CD14-positive monocyte (primary cell): ENCODE measurements at regions not wholly inside any gene's neighbourhood (a gene's known extent, or its start where the extent isn't known, plus 50 kb on each side); places are given as distances from the start of the nearest gene placed in this dataset.

ENCODE experiments used
- DNase-seq, 3 donors: peaks; one replicate each; pipeline ENCODE4 v3.0.0-alpha.2; 2011 to 2022
- H2AFZ ChIP-seq: 2 replicates; pipeline ENCODE4 v1.6.0; 2012; ENCODE audit warnings: mild to moderate bottlenecking, low read depth, low read length, inconsistent platforms; ENCODE audit not compliant: insufficient read depth, poor library complexity, severe bottlenecking
- H3K27ac ChIP-seq, 2 donors: 1 replicate in 1 of 2; 2 replicates in 1 of 2; pipeline ENCODE4 v1.5.1; 2012 to 2013; ENCODE audit warnings: low read length in 2 of 2, control low read depth in 1 of 2, inconsistent platforms in 1 of 2, low read depth in 1 of 2, mild to moderate bottlenecking in 1 of 2
- H3K27me3 ChIP-seq, 2 donors: one replicate each; pipeline versions ENCODE4 v1.6.0 to v1.6.1; 2011 to 2013; ENCODE audit warnings: low read length in 2 of 2; ENCODE audit not compliant: control insufficient read depth in 2 of 2, insufficient read depth in 2 of 2
- H3K36me3 ChIP-seq, 2 donors: replicated peaks in 1 of 2; 1 replicate in 1 of 2; 2 replicates in 1 of 2; pipeline versions ENCODE4 v1.5.1 to v1.6.1; 2012 to 2013; ENCODE audit warnings: low read length in 2 of 2, control low read depth in 1 of 2, inconsistent platforms in 1 of 2, mild to moderate bottlenecking in 1 of 2; ENCODE audit not compliant: insufficient read depth in 2 of 2, control insufficient read depth in 1 of 2
- H3K4me1 ChIP-seq, 2 donors: 1 replicate in 1 of 2; 2 replicates in 1 of 2; pipeline versions ENCODE4 v1.5.1 to v1.6.1; 2012 to 2013; ENCODE audit warnings: low read length in 2 of 2, control low read depth in 1 of 2, inconsistent platforms in 1 of 2, mild to moderate bottlenecking in 1 of 2, moderate library complexity in 1 of 2; ENCODE audit not compliant: insufficient read depth in 2 of 2, control insufficient read depth in 1 of 2
- H3K4me2 ChIP-seq: replicated peaks from 2 replicates; pipeline ENCODE3; 2012; ENCODE audit warnings: low read length, moderate library complexity, mild to moderate bottlenecking; ENCODE audit not compliant: poor library complexity, severe bottlenecking; ENCODE audit errors: extremely low read depth
- H3K4me3 ChIP-seq, 3 experiments: fragments of 200-600 bp in 1 of 3; sonication (generic) in 1 of 3; replicated peaks in 1 of 3; 1 replicate in 2 of 3; 2 replicates in 1 of 3; pipeline ENCODE4 v1.5.1; 2011 to 2013; ENCODE audit warnings: low read length in 3 of 3, mild to moderate bottlenecking in 3 of 3, control low read depth in 2 of 3, low read depth in 2 of 3, inconsistent platforms in 1 of 3, moderate library complexity in 1 of 3
- H3K79me2 ChIP-seq: 2 replicates; pipeline ENCODE4 v1.6.0; 2012; ENCODE audit warnings: mild to moderate bottlenecking, control low read depth, inconsistent platforms, low read length, moderate library complexity; ENCODE audit not compliant: insufficient read depth
- H3K9ac ChIP-seq: 2 replicates; pipeline ENCODE4 v1.6.0; 2017; ENCODE audit warnings: low read length, mild to moderate bottlenecking; ENCODE audit not compliant: insufficient read depth, poor library complexity, severe bottlenecking
- H3K9me3 ChIP-seq, 2 donors: replicated peaks in 1 of 2; 1 replicate in 1 of 2; 2 replicates in 1 of 2; pipeline versions ENCODE4 v1.5.1 to v1.6.1; 2012 to 2013; ENCODE audit warnings: low read length in 2 of 2, control low read depth in 1 of 2; ENCODE audit not compliant: control insufficient read depth in 1 of 2, insufficient read depth in 1 of 2
- H4K20me1 ChIP-seq: 2 replicates; pipeline ENCODE4 v1.6.0; 2012; ENCODE audit warnings: mild to moderate bottlenecking, low read length, control low read depth, moderate library complexity; ENCODE audit not compliant: insufficient read depth
- H3K27ac Mint-ChIP-seq, 7 donors: one replicate each; pipeline ENCODE4 v1.8.0; 2020; ENCODE audit warnings: mild to moderate bottlenecking in 7 of 7, mixed read lengths in 7 of 7, moderate library complexity in 6 of 7, inconsistent platforms in 2 of 7
- H3K27me3 Mint-ChIP-seq, 3 donors: one replicate each; pipeline ENCODE4 v1.8.0; 2021 to 2022; ENCODE audit warnings: low read depth in 3 of 3, mild to moderate bottlenecking in 3 of 3, mixed read lengths in 3 of 3, moderate library complexity in 3 of 3, inconsistent platforms in 1 of 3
- H3K36me3 Mint-ChIP-seq, 2 donors: one replicate each; pipeline ENCODE4 v1.8.0; 2020; ENCODE audit warnings: mixed read lengths in 2 of 2, inconsistent platforms in 1 of 2, mild to moderate bottlenecking in 1 of 2
- H3K4me1 Mint-ChIP-seq: one replicate; pipeline ENCODE4 v1.8.0; 2020; ENCODE audit warnings: mild to moderate bottlenecking, mixed read lengths
- H3K4me3 Mint-ChIP-seq, 2 donors: one replicate each; pipeline ENCODE4 v1.8.0; 2020; ENCODE audit warnings: mild to moderate bottlenecking in 2 of 2, mixed read lengths in 2 of 2, moderate library complexity in 1 of 2
- H3K9me3 Mint-ChIP-seq, 7 donors: one replicate each; pipeline ENCODE4 v1.8.0; 2020 to 2022; ENCODE audit warnings: mixed read lengths in 7 of 7, mild to moderate bottlenecking in 6 of 7, moderate library complexity in 6 of 7, inconsistent platforms in 2 of 7
- CTCF ChIP-seq: fragments of 200-600 bp; IDR thresholded peaks from one replicate; pipeline ENCODE4 v1.8.0; 2022; ENCODE audit warnings: antibody characterized with exemption, mild to moderate bottlenecking
- WGBS: methylation state at CpG from one replicate; pipeline ENCODE4 v1.1.5; 2013; ENCODE audit warnings: missing lambda C conversion rate; ENCODE audit not compliant: insufficient coverage; 5-methylcytosine and 5-hydroxymethylcytosine counted together
- intact Hi-C, 2 donors: fragments of 100-400 bp; cut with micrococcal nuclease; formaldehyde crosslinking; loops; one replicate each; pipeline versions ENCODE4 v1.15.0 to v1.15.1; 2023

GRCh38 chr12:68425998-68426397 is 93.8 kb upstream of the MDM1 start:
- intact Hi-C loops = no loop called here
- H3K36me3 Mint-ChIP-seq = peaks cover 0 to 4% of the 10 kb centered on the region in 2 donors
- Histone ChIP-seq H3K4me3 (no peak overlapping the region), H3K9me3 (no peaks in the 10 kb centered on the region), H3K9ac (no peak overlapping the region), H3K27ac (no peak overlapping the region), H4K20me1 (no peaks in the 10 kb centered on the region), H3K4me1 (no peaks in the 10 kb centered on the region), H3K36me3 (no peaks in the 10 kb centered on the region), H3K4me2 (no peak overlapping the region), H3K79me2 (no peaks in the 10 kb centered on the region), H3K27me3 (no peaks in the 10 kb centered on the region), H2AFZ (no peak overlapping the region)
- TF ChIP-seq CTCF = no peak
- DNase-seq = no peak
- H3K4me1 Mint-ChIP-seq = no peaks in the 10 kb centered on the region
- peaks cover 0 to 3% (median 0%) of the 10 kb centered on the region in 7 donors for H3K9me3 Mint-ChIP-seq
- no peak overlapping the region for H3K4me3 Mint-ChIP-seq
- WGBS = no CpG with 5 or more reads among the region's 2 CpGs
- no peaks in the 10 kb centered on the region for H3K27me3 Mint-ChIP-seq
- no peak overlapping the region for H3K27ac Mint-ChIP-seq

GRCh38 chr12:68428211-68428610 is 96.0 kb upstream of the MDM1 start:
- Histone ChIP-seq H3K4me3 (no peak overlapping the region), H3K36me3 (no peaks in the 10 kb centered on the region), H3K9me3 (no peaks in the 10 kb centered on the region), H2AFZ (no peak overlapping the region), H4K20me1 (no peaks in the 10 kb centered on the region), H3K4me1 (no peaks in the 10 kb centered on the region), H3K4me2 (no peak overlapping the region), H3K9ac (no peak overlapping the region), H3K27me3 (no peaks in the 10 kb centered on the region), H3K27ac (no peak overlapping the region), H3K79me2 (no peaks in the 10 kb centered on the region)
- H3K36me3 Mint-ChIP-seq = peaks cover under 1 to 2% of the 10 kb centered on the region in 2 donors
- no peak for DNase-seq
- H3K27me3 Mint-ChIP-seq = no peaks in the 10 kb centered on the region
- H3K27ac Mint-ChIP-seq = no peak overlapping the region
- no CpG with 5 or more reads among the region's 4 CpGs for WGBS
- intact Hi-C loops = no loop called here
- H3K4me1 Mint-ChIP-seq = no peaks in the 10 kb centered on the region
- peaks cover 0 to 3% (median 0%) of the 10 kb centered on the region in 7 donors for H3K9me3 Mint-ChIP-seq
- no peak overlapping the region for H3K4me3 Mint-ChIP-seq
- no peak for TF ChIP-seq CTCF
